ENCODE measurements at regions not wholly inside any gene's neighbourhood (a gene's known extent, or its start where the extent isn't known, plus 50 kb on each side); places are given as distances from the start of the nearest gene placed in this dataset.

- TF ChIP-seq FOXM1 (IDR thresholded peaks at IDR 0.05; ENCODE audit: borderline replicate concordance) (no peak), FOXA1 (IDR thresholded peaks at IDR 0.05) (no peak), SP1 (IDR thresholded peaks at IDR 0.05) (no peak), LEF1 (IDR thresholded peaks at IDR 0.05; ENCODE audit: borderline replicate concordance) (no peak), ZNF384 (IDR thresholded peaks at IDR 0.05) (no peak), NFRKB (IDR thresholded peaks at IDR 0.05) (no peak), TARDBP (IDR thresholded peaks at IDR 0.05) (no peak)
Measured at GRCh38 chr7:125611582-125611981, 682.0 kb upstream of the POT1 start.

Data from HEK293T (cell line).